ENCODE measurements at regions not wholly inside any gene's neighbourhood (a gene's known extent, or its start where the extent isn't known, plus 50 kb on each side); places are given as distances from the start of the nearest gene placed in this dataset.

- DNase-seq (ENCODE audit: low read depth in 2 of 3, low spot score in 1 of 3): peak in 1 of 3 donors; percentile 3
Measured at GRCh38 chr4:175947117-175947722, 118.4 kb upstream of the WDR17 start.

- no peak for DNase-seq (ENCODE audit: low read depth in 2 of 3, low spot score in 1 of 3)
Measured at GRCh38 chr4:175951794-175952193, 113.8 kb upstream of the WDR17 start.

DNA sequence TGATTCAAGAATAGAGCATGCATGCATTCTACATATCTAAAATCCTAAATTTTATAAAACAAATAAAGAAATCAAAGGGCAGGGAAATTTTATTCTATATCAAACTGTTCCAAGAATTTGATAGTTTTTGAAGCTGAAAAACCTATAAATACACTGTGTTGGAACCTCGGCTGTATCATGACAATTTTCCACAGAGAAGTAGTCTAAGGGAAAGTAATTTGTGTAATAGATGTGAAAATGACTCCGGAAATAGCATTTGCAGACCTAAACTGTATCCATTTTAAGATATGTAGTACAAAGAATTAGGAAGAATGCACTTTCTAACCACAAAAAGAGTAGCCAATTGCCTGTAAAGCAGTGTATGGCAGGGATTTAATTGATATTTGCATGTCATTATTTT, 112.5 kb upstream of the WDR17 start:
- no peak for DNase-seq (ENCODE audit: low read depth in 2 of 3, low spot score in 1 of 3)

GRCh38 chr4:175953960-175954521, 111.6 kb upstream of the WDR17 start:
- DNase-seq (ENCODE audit: low read depth in 2 of 3, low spot score in 1 of 3): no peak

- DNase-seq (ENCODE audit: low read depth in 2 of 3, low spot score in 1 of 3): no peak
Measured at GRCh38 chr4:175954685-175955084, 111.0 kb upstream of the WDR17 start.

DNA sequence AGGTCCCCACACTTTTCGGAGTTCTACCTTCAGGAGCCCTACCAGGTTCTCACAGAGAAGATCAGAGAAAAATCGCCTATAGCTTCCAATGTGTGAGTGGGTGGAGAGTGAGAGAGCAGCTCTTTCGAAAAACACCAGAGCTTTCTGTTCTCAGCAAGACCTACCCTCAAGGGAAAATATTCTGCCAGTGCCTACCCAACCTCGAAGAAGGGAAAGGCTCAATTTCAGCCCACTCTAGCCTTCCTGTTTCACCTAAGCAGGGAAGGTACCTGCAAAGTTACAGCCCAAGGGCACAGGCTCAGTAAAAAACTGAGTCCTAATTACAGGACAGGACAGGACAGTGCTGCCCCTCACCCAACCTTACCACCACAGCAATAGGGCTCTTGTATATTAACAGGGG, 104.0 kb upstream of the WDR17 start:
- no peak for DNase-seq (ENCODE audit: low read depth in 2 of 3, low spot score in 1 of 3)

GRCh38 chr4:175970072-175970471, 95.6 kb upstream of the WDR17 start:
- no peak for DNase-seq (ENCODE audit: low read depth in 2 of 3, low spot score in 1 of 3)

GRCh38 chr4:175970724-175971123, 94.9 kb upstream of the WDR17 start:
- no peak for DNase-seq (ENCODE audit: low read depth in 2 of 3, low spot score in 1 of 3)

- no peak for DNase-seq (ENCODE audit: low read depth in 2 of 3, low spot score in 1 of 3)
Measured at GRCh38 chr4:175971388-175972179, 94.1 kb upstream of the WDR17 start.

DNA sequence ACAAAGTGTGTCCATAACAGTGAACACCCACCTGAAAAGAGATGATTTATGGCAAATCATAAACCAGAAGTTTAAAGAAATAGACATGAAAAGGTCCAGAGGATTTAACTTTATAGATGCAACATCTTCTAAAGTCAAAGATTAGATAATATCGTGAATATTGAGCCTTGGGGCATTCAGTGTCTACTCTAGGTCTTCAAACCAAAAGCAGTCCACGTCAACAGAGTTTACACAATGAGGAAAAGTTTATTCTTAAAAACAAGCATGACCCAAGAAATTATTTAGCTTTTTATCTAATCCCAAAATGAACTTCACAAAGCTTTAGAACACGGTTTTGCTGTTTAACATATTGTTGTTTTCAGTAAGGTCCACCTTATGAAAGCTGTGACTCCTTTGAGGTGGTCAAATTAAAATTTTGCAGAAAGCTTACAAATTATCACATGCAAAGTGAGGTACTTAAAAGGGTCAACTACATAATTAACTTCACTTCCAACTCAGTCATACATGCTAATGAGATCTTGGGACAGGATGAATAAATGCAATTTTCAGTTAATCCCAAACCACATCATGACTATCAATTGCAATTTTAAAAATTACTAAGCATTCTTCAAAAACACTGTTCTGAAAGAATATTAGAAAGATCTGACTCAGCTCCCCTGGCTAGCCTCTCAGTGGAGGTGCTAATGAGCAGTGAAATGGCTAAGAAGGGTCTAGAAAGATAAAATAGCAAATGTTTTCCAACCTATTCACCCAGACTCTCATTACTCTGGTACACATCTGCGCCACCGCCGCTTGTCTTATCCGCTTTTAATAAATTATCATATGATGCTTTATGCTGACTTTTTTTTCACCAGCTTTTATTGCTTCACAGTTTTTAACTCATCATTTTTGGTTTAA, 92.4 kb upstream of the WDR17 start:
- DNase-seq (ENCODE audit: low read depth in 2 of 3, low spot score in 1 of 3): no peak

DNA sequence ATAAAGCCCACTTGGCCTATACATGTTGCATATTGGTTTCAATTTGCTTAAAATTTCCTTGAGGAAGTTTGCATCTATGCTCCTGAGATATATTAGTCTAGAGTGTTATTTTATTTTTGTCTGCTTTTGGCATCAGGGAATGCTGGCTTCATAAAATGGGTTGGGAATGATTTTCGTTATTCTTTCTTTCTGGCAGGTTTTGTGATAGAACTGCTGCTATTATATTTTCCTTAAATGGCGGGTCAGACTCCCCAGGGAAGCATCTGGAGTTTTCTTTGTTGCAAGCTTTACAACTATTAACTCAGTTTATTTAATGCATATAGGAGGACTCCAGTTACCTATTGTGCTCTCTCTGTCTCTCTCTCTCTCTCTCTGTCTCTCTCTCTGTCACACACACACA, 82.0 kb upstream of the WDR17 start:
- no peak for DNase-seq (ENCODE audit: low read depth in 2 of 3, low spot score in 1 of 3)

DNA sequence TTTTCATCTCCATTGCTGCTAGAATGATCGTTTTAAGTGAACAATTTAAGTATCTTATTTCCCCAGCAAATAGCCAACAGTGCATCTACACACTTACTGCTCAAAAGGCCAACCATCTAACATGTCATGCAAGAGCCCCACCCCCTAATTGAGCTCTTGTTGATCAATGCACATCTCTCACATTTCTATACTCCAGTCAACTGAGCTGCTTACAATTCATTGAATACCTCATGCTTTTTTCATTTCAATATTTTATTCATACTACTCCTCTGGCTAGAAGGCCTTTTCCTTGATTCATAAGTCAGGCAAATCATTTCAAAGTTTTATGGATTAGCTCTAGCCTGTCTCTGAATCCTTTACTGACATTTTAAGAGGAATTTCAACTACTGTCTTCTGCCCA, 79.0 kb upstream of the WDR17 start:
- no peak for DNase-seq (ENCODE audit: low read depth in 2 of 3, low spot score in 1 of 3)

DNA sequence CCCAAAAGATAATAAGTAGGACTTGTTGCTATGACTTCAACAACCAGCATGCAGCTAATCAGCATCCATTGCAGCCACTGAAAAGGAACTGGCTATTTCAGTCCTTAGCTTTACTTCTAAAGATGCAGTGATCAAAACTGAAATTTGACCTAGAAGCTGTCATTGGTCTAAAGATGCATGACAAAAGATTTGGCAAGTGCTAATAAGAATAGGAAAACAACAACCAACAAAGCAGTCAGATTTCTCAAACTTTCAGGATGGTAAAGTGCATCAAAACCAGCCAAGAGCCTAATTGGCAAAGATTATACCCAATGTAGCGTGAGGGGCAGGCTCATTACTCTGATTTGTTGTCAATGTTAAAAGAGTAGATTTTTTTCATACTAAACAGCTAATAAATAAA, 77.1 kb upstream of the WDR17 start:
- DNase-seq (ENCODE audit: low read depth in 2 of 3, low spot score in 1 of 3): no peak

GRCh38 chr4:175996206-175996605, 69.4 kb upstream of the WDR17 start:
- no peak for DNase-seq (ENCODE audit: low read depth in 2 of 3, low spot score in 1 of 3)

DNA sequence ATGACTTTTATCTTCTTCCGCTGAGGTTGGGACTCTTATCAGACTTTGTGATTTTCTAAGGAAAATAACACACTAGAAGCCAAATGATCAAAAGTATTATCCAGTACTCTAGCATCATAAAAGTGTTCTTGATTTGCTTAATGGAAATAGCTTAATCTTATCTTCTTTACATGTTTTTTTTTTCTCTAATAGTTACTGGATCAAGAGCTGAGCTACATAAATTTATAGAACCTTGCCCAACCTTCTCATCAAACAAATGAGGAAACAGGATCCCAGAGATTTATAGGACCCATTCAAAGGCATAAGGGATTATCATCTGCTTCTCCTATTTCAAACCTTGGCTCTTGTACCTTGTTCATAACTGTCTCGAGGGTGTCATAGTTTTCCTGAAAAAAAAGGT, 68.3 kb upstream of the WDR17 start:
- DNase-seq (ENCODE audit: low read depth in 2 of 3, low spot score in 1 of 3): no peak

DNA sequence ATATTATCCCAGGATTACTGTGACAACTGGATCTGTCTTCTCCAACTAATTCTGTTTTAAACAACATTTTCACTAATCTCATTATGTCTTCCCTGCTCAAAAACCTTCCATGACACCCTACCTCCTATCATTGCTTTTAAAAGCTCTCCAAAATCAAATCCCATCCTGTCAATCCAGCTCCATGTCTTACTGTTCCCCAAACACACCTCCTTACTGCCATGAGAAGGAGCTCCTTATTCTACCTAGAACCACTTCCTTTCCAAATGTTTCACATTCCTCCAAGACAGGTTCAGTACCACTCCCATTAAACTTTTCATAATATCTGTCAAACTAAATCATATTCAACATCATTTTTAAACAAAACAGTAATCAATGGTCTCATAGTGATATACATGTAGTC, 66.9 kb upstream of the WDR17 start:
- no peak for DNase-seq (ENCODE audit: low read depth in 2 of 3, low spot score in 1 of 3)

DNA sequence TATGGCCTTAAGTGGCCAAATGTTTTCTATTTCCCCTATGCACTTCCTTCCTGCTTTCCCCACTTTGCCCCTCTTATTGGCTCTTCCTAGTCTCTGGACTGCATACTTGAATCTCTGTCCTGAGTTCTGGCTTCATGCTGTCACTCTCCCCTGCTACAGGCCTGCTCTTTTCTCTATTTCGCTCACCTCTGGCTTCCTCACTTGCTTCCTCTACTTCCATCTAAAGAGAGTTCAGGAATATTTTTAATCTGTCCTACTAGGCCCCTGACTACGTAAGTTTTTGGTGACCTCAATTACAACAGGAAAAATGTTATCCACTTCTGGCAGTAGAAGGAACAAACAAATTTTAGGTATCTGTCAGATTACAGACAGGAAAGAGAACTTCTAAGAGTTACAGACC, 65.7 kb upstream of the WDR17 start:
- no peak for DNase-seq (ENCODE audit: low read depth in 2 of 3, low spot score in 1 of 3)

DNA sequence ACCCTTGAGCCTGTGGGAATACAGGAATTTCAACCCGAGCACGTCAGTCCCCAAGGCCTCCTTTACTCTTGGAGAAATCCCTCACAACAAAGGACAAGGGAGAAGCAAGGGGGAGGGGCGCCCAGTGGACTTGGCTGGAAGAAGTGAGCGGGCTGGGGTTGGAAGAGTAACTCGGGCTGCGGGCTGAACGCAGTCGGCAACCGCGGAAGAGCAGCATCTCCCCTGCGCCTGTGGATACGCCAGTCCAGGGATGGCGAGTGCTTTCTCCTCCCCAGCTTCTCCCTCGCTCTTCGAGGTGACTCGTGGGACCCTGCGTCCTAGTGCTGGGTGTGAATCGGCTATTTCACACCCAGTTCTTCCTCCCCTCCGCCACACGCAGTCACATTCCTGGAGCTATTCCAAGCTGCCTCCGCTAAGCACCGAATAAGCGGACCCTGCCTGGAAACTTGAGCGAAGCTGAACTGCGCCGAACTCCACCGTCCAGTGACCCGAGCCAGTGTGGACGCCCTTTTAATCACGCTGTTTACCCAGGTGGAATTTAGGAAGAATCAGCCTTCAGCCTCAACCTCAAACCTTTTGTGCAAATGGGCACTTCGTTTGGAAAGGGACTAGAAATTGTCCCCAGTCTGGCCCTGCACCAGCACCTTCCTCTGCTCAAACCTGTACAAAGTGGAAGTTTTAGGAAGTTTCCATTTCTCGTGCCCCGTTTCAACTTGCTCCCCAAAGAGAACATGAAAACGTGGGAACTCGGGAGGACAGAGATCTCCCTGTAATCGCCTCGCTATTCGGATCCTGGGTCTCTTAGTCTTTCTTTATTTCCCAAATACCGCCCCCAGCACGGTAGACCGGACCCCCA, 64.3 kb upstream of the WDR17 start:
- DNase-seq (ENCODE audit: low read depth in 2 of 3, low spot score in 1 of 3): no peak

DNA sequence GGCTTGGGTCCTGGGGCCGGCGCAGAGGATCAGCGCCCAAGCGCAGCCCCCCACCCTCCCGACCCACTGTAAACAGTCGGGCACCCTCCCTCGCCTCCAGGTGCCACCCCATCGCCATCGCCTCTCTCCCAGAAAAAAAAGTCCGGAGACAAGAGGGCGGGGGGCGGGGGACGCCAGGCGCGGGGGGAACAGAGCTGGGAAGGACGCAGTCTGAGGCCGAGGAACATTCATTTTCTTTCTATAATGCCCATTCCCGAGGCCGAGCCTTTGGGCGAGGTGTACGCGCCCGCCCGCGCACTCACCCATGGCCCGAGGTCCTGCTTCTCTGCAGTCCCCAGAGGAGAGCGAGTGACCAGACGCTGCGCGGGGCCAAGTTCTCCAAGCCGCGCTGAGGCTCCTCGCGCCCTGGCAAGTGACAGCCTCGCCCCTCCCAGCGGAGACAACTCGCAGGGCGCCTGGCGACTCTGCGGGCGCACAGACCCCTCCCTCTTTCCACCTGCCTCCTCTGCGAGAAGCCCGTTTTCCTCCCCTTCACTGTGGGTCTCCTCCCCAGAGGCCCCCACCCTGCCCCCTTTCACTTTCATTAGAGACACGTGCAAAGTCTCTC, 63.5 kb upstream of the WDR17 start:
- DNase-seq (ENCODE audit: low read depth in 2 of 3, low spot score in 1 of 3): no peak

DNA sequence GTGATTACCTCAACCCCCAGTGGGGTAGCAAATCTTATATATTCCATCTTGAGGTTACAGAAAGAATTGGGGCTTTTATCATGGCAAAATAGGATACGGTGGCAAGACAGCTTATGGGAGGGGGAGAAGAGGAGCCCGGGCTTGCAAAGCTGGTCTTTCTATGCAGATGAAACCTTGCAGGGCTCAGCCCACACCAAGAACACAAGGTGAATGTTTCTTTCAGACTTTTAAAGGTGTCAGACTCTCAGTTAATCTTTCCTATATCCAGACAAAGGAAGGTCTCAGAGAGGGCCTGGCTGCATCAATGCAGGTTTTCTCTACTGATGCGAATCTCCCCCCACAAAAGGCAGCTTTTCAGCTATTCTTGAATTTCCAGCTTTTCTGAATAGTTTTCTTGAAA, 59.9 kb upstream of the WDR17 start:
- no peak for DNase-seq (ENCODE audit: low read depth in 2 of 3, low spot score in 1 of 3)

Measured in stimulated activated CD4-positive, alpha-beta T cell treated with anti-CD3 and anti-CD28 coated beads, Interleukin-12 subunit alpha, Interleukin-12 subunit beta, amount 100 ng/mL, for 48 hours (primary cell).